ENCODE measurements at regions not wholly inside any gene's neighbourhood (a gene's known extent, or its start where the extent isn't known, plus 50 kb on each side); places are given as distances from the start of the nearest gene placed in this dataset.

GRCh38 chr16:88292007-88292970 lies 90.5 kb upstream of the ZNF469 start:
- no peak for DNase-seq

DNA sequence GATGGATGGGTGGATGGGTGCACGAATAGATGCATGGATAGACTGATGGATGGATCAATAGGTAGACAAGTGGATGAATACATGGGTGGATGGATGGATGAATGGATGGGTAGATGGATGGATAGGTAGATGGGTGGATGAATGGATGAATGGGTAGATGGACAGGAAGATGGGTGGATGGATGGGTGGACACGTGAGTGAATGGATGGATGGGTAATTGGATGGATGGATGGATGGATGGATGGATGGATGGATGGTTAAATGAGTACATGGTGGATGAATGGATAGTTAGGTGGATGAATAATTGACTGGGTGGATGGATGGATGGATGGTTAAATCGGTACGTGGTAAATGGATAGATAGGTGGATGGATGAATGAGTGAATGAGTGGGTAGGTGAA lies 89.7 kb upstream of the ZNF469 start:
- DNase-seq: no peak

DNA sequence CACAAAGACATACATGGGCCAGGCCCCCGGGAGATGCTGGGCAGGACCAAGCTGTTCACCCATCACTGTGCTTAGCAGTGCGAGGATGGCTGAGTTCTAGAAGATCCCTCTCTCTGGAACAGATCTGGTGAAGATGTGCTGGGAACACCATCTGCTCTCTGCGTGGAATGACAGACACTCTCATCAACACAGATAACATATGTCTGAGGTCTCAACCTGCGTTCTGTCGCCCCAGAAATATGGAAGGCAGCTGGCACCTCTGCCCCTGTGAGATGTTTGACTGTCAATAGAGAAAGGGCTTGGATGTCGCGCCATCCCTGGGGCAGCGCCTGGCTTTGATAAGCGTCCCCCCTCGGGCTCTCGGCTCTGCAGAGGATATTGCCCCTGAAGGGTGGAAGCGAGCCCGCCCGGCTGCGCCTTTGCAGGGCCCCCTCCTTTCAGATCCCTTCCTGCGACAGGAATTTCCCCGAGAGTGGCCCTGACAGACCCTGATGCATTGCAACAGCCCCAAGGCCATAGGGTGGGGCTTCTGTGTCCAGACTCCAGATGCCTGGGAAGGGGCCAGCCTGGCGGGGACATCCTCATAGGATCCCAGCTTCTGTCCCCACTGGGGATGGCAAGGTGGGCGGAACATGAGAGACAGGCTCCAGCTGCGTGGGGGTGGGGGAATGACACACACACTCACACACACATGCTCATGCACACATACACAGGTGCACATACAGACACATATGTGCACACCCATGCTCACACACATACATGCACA lies 86.9 kb upstream of the ZNF469 start:
- no peak for DNase-seq

GRCh38 chr16:88296437-88297177 lies 86.2 kb upstream of the ZNF469 start:
- DNase-seq: no peak

- no peak for DNase-seq
These were observed 85.5 kb upstream of the ZNF469 start for GRCh38 chr16:88297178-88297720.

DNA sequence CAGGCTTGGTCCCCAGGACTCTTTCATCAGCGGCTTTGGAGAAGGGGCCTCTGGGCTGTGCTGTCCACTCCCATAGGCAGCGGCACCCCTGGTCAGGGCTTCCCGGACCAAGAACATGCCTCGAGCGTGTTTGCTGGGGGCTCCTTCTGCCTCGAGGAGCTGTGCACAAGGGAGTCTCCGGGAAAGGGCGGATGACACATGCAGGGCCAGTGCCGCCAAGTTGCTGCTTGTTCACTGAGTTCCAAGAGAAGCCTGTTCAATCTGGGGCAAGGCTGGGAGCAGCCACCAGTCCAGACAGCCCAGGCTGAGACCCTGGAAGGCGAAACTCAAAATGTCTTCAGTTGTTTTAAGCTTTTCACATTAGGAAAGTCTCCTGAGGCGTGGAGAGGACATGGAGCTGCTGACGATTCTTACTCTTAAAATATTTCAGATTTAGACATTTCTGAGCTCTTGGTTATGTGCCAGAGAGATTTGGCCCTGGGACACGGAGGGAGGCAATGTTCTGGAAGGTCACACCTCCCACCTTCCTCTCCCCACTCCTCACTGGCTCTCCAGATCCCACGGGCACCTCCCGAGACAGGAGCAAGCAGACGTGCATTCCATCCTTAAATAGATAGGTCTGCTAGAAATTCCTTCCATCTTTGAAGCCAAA lies 84.5 kb upstream of the ZNF469 start:
- no peak for DNase-seq

DNA sequence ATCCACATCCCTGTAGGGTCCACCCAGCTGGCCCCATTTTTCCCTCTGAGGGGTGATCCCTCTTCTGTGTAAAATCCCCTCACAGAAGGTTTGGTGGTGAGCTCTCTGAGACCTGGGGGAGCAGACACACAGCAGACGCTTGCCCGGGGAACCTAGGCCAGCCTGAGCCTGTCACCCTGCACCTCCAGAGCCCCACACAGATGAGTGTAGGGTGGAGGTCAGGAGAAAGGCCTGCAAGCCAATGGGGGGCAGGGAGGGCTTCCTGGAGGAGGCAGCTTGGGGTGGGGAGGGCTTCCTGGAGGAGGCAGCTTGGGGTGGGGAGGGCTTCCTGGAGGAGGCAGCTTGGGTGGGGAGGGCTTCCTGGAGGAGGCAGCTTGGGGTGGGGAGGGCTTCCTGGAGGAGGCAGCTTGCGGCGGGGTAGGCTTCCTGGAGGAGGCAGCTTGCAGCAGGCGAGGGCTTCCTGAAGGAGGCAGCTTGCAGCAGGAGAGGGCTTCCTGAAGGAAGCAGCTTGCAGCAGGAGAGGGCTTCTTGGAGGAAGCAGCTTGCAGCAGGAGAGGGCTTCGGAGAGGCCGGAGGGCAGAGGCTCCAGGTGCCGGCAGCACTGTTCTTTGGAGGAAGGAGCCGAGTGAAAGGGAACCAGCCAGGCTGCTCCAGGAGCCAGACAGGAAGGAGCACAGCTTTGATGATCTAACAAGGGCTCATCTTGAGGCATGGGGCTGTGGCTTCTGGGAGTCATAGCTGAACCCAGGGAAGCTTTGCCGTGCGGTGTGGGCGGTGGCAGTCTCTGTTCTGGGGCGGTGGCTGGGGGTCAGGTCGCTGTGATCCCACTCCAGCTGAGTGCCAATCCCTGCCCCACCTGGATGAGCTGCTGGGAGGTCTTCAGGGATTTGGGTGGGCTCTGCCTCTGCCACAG lies 83.7 kb upstream of the ZNF469 start:
- DNase-seq: no peak

DNA sequence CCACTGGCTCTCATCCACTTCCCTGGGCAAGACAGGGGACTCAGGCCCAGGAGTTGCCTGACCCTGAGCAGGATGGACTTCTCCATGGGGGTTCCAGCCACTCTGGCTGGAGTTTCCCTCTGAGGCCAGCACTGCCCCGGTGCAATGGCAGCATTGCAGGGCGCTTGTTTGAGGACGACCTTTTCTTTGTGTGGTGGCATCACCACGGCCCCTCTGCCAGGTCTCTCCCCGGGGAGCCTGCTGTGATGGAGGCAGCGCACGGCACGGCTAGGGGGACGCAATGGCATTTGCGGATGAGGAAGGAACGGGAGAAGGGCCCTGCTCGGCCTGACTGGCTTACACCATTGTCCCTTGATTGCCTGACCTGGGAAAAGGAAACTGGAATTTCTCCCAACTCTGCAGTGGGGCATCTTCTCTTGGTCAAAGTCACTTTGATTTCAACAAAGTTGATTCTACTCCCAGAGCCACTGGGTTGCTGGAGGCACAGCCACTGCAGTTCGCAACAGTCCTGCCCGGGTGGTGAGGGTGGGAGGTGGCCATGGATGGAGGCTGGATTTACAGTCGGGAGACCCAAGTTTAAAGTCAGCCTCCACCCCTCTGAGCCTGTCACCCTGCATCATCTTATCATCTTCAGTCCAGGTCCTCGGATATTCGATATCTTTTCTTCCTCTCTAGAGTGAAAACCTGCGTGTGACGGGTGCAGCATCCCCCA lies 82.9 kb upstream of the ZNF469 start:
- no peak for DNase-seq

GRCh38 chr16:88300463-88300835 lies 82.3 kb upstream of the ZNF469 start:
- DNase-seq: no peak

DNA sequence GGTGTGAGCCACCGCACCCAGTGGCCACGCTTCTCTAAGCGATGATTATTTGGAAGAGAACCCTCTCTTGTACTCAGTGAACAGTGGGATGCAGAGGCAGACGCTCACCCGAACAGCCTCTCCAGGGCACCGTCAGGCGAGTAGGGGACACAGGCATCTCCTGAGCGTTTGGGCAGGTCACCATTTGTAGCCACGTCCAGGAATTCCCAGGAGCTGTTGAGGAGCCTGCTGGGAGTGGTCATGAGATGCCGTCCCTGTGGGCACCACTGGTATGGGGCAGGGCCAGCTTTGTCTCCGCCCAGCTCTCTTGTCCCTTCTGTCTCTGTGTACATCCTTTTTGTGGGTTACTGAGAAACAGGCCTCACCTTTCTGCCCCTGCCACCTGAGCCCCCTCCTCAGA lies 81.3 kb upstream of the ZNF469 start:
- DNase-seq: no peak

- DNase-seq: no peak
These were observed 80.9 kb upstream of the ZNF469 start for GRCh38 chr16:88301886-88302285.

DNA sequence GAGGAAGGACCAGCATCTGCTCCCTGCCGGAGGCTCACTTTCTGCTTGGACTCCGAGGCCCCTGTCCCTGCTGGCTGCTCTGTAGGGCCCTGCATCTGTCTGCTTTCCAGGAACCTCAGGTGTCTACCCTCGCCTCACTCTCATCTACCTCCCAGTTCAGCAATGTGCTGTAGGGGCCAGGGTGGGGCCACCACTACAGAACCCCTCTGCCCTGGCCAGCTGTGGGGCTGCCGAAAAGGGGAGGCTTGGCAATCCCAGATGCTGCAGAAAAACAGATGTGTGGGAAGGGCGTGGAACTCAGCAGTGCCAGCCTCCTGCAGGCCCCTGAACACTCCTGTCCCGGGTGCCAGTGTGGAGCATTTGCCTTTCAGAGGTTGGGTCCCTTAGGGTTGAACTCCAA lies 80.1 kb upstream of the ZNF469 start:
- no peak for DNase-seq

DNA sequence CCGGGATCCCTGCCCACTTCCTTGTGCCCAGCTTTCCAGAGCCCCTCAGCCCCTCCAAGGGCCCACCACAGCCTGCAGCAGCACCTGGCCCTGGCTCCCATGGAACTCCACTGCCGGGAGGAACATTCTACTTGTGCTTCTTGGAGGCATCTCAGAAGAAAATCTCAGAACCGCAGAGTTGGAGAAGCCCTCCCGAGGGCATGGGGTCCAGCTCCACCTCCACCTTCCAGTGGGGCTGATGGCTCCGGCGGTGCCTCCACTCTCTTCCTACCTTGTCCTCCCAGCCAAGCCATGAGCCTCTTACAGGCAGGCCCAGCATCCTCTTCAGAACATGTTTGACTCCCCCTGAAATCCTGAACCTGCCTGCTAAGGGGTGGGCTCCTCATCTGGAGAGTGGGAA lies 79.4 kb upstream of the ZNF469 start:
- DNase-seq: no peak

DNA sequence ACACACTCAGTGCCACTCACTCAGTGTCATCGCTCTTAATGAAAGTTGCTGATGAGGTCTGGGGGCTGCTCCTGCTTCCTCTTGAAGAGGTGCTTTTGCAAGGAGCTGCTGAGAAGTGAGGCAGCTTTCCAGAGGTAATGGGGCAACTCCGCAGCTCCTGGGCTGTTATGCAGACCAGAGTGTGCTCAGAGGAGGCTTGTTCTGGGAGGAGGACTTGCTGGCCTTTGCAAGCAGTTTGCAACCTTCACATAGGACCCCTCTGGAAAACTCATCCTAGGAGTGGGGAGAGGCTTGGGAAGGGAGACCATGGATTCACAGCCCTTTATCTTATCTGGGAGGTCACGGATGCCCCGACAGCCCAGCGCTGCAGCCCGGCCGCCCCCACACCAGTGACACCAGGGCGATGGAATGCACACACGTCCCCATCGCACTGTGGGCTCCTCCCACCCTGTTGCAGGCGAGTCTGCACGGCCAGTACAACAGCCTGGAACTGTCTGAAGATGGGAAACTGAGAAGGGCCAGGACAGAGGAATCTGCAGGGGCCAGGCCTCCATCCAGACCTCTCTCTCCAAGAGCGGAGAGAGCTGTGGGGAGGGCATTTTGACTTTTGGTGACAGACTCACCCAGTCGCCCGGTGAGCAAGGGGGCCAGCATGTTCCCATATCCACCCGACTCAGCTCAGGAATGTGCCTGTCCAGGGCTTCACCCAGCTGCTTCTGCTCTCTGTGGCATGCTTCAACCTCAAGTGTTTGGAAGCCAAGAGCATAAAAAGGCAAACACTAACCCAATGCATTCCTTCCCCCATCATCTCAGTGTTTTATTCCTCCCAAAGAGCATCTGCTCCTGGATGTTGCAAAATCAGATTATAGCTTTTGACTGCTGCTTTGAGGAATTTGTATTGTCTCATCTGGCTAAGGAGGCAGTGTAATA lies 78.6 kb upstream of the ZNF469 start:
- DNase-seq: peak; percentile 83

DNA sequence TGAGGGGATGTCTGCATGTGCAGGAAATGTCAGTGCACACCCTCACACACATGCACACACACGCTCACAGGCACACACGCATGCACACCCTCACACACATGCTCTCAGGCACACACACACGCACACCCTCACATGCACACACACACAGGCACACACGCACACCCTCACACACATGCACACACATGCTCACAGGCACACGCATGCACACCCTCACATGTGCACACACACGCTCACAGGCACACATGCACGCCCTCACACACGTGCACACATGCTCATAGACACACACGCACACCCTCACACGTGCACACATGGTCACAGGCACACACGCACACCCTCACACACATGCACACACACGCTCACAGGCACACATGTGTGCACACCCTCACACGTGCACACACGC lies 77.6 kb upstream of the ZNF469 start:
- no peak for DNase-seq

- no peak for DNase-seq
These were observed 76.3 kb upstream of the ZNF469 start for GRCh38 chr16:88306411-88306810.

DNA sequence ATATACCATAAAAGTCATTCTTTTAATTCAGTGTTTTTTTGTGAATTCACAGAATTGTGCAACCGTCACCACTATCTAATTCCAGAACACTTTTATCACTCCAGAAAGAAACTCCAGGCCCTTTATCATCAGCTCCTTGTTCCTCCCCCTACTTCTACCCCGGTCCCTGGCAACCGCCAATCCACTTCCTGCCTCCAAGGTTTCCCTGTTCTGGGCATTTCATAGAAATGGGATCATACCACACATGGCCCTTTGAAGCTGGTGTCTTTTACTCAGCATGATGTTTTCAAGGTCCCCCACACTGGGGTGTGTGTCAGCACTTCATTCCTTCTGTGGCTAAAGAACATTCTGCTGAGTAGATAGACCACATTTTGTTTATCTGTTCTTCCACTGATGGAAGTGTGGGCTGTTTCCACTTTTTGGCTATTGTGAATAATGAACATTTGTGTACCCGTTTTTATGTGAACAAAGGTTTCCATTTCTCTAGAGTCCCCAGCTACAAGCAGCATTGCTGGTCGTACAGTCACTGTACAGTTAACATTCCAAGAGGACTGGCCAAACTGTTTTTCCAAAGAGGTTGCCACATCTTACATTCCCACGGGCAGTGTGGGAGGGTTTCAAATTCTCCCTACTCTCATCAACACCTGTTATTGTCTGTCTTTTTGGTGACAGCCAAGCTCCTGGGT lies 75.8 kb upstream of the ZNF469 start:
- peak; percentile 82 for DNase-seq

GRCh38 chr16:88308441-88309173 lies 74.2 kb upstream of the ZNF469 start:
- no peak for DNase-seq
